Spleen (tissue), 7 donors: ENCODE measurements at regions not wholly inside any gene's neighbourhood (a gene's known extent, or its start where the extent isn't known, plus 50 kb on each side); places are given as distances from the start of the nearest gene placed in this dataset.

Experiments
- CTCF ChIP-seq, 11 experiments: fragments of 200-600 bp in 7 of 11; fragments of 450-650 bp in 4 of 11; sonication (generic) in 4 of 11; IDR thresholded peaks in 8 of 11; conservative IDR thresholded peaks in 3 of 11; 1 replicate in 7 of 11; 2 replicates in 4 of 11; pipeline versions ENCODE4 v1.4.0 to v1.8.0; 2016 to 2021; ENCODE audit warnings: antibody characterized with exemption in 11 of 11, inconsistent platforms in 4 of 11, mild to moderate bottlenecking in 1 of 11
- POLR2A ChIP-seq, 3 donors: fragments of 450-650 bp; IDR thresholded peaks; one replicate each; pipeline ENCODE4 v1.5.1; 2017; ENCODE audit warnings: antibody characterized with exemption in 3 of 3, mild to moderate bottlenecking in 1 of 3
- donor health status: DM: no; HTN: no; CAD: no; lungs with moderate emphysema.
- donor health status: DM: no; HTN: no; CAD: no.
- donor health status: DM: no; HTN: no; CAD: no.

- TF ChIP-seq POLR2A (IDR thresholded peaks at IDR 0.05) (no peak), CTCF (IDR thresholded peaks at IDR 0.05 in 8 of 11, conservative IDR thresholded peaks at IDR 0.05 in 3 of 11) (no peak)
Measured at GRCh38 chr2:129908721-129909373, 70.6 kb upstream of the RAB6C start.
